ENCODE measurements at regions not wholly inside any gene's neighbourhood (a gene's known extent, or its start where the extent isn't known, plus 50 kb on each side); places are given as distances from the start of the nearest gene placed in this dataset.

- Histone ChIP-seq H3K4me1 (ENCODE audit: low read depth, poor library complexity, severe bottlenecking) (no peaks in the 10 kb centered on the region), H3K4me3 (IDR thresholded peaks at IDR 0.05; ENCODE audit: insufficient read depth, low read depth, low read length) (no peak overlapping the region), H4K20me1 (ENCODE audit: insufficient read depth) (no peaks in the 10 kb centered on the region), H3K9ac (no peak overlapping the region), H2AFZ (ENCODE audit: low read depth) (no peak overlapping the region), H3K27ac (no peak overlapping the region), H3K4me2 (no peak overlapping the region), H3K79me2 (ENCODE audit: insufficient read depth, low read depth) (no peaks in the 10 kb centered on the region), H3K36me3 (ENCODE audit: insufficient read depth) (no peaks in the 10 kb centered on the region), H3K27me3 (ENCODE audit: insufficient read depth, low read depth) (no peaks in the 10 kb centered on the region)
- TF ChIP-seq CTCF (conservative IDR thresholded peaks at IDR 0.05; ENCODE audit: low read depth, low read length) = no peak
Observed at GRCh38 chr3:191076903-191077552, 122.0 kb upstream of the OSTN start.

GRCh38 chr3:191074511-191074910 is 124.5 kb upstream of the OSTN start:
- TF ChIP-seq CTCF (conservative IDR thresholded peaks at IDR 0.05; ENCODE audit: low read depth, low read length) = no peak
- Histone ChIP-seq H3K36me3 (ENCODE audit: insufficient read depth) (no peaks in the 10 kb centered on the region), H4K20me1 (ENCODE audit: insufficient read depth) (no peaks in the 10 kb centered on the region)

GRCh38 chr3:191070762-191071403 is 128.2 kb upstream of the OSTN start:
- TF ChIP-seq CTCF (conservative IDR thresholded peaks at IDR 0.05; ENCODE audit: low read depth, low read length) = no peak
- Histone ChIP-seq H4K20me1 (ENCODE audit: insufficient read depth) (no peaks in the 10 kb centered on the region), H3K9ac (no peak overlapping the region), H3K4me2 (no peak overlapping the region), H3K36me3 (ENCODE audit: insufficient read depth) (no peaks in the 10 kb centered on the region), H2AFZ (ENCODE audit: low read depth) (no peak overlapping the region), H3K27ac (no peak overlapping the region), H3K4me3 (IDR thresholded peaks at IDR 0.05; ENCODE audit: insufficient read depth, low read depth, low read length) (no peak overlapping the region), H3K79me2 (ENCODE audit: insufficient read depth, low read depth) (no peaks in the 10 kb centered on the region), H3K27me3 (ENCODE audit: insufficient read depth, low read depth) (no peaks in the 10 kb centered on the region), H3K4me1 (ENCODE audit: low read depth, poor library complexity, severe bottlenecking) (no peaks in the 10 kb centered on the region)

More at GRCh38 chr3:191074511-191074910, 124.5 kb upstream of the OSTN start:
- Histone ChIP-seq H3K27ac (no peak overlapping the region), H3K4me3 (IDR thresholded peaks at IDR 0.05; ENCODE audit: insufficient read depth, low read depth, low read length) (no peak overlapping the region), H3K4me2 (no peak overlapping the region), H3K79me2 (ENCODE audit: insufficient read depth, low read depth) (no peaks in the 10 kb centered on the region), H3K27me3 (ENCODE audit: insufficient read depth, low read depth) (no peaks in the 10 kb centered on the region), H3K4me1 (ENCODE audit: low read depth, poor library complexity, severe bottlenecking) (no peaks in the 10 kb centered on the region), H2AFZ (ENCODE audit: low read depth) (no peak overlapping the region), H3K9ac (no peak overlapping the region)

GRCh38 chr3:191070201-191070600 is 128.8 kb upstream of the OSTN start:
- Histone ChIP-seq H3K36me3 (ENCODE audit: insufficient read depth) (no peaks in the 10 kb centered on the region), H2AFZ (ENCODE audit: low read depth) (no peak overlapping the region), H3K4me2 (no peak overlapping the region), H3K27ac (no peak overlapping the region), H3K9ac (no peak overlapping the region), H3K79me2 (ENCODE audit: insufficient read depth, low read depth) (no peaks in the 10 kb centered on the region), H3K27me3 (ENCODE audit: insufficient read depth, low read depth) (no peaks in the 10 kb centered on the region), H4K20me1 (ENCODE audit: insufficient read depth) (no peaks in the 10 kb centered on the region), H3K4me3 (IDR thresholded peaks at IDR 0.05; ENCODE audit: insufficient read depth, low read depth, low read length) (no peak overlapping the region), H3K4me1 (ENCODE audit: low read depth, poor library complexity, severe bottlenecking) (no peaks in the 10 kb centered on the region)
- TF ChIP-seq CTCF (conservative IDR thresholded peaks at IDR 0.05; ENCODE audit: low read depth, low read length) = no peak
